Hepatocyte (in vitro differentiated cells): ENCODE measurements at regions not wholly inside any gene's neighbourhood (a gene's known extent, or its start where the extent isn't known, plus 50 kb on each side); places are given as distances from the start of the nearest gene placed in this dataset.

Source experiments
- CTCF ChIP-seq: fragments of 200-600 bp; sonication (generic); IDR thresholded peaks from 2 replicates; pipeline ENCODE4 v1.5.1; 2016; ENCODE audit warnings: antibody characterized with exemption, mild to moderate bottlenecking; ENCODE audit not compliant: poor library complexity
- EZH2 ChIP-seq: fragments of 200-600 bp; sonication (generic); IDR thresholded peaks from 2 replicates; pipeline ENCODE4 v1.6.1; 2016; ENCODE audit warnings: antibody characterized with exemption, mild to moderate bottlenecking, borderline replicate concordance

GRCh38 chr10:43845121-43845520 lies 196.4 kb upstream of the ZNF32 start:
- no peak for TF ChIP-seq CTCF
- no peak for TF ChIP-seq EZH2
